HG03354 (cell line): ENCODE measurements at regions not wholly inside any gene's neighbourhood (a gene's known extent, or its start where the extent isn't known, plus 50 kb on each side); places are given as distances from the start of the nearest gene placed in this dataset.

Source experiments
- ATAC-seq: cut with Tn5 transposase; IDR thresholded peaks from one replicate; pipeline ENCODE4 v1.9.1; 2021; ENCODE audit warnings: mild to moderate bottlenecking; ENCODE audit not compliant: unreplicated experiment, poor library complexity, severe bottlenecking

- ATAC-seq: no peak
Measured at GRCh38 chr5:105968981-105969380, 1701.8 kb downstream of the EFNA5 start.

DNA sequence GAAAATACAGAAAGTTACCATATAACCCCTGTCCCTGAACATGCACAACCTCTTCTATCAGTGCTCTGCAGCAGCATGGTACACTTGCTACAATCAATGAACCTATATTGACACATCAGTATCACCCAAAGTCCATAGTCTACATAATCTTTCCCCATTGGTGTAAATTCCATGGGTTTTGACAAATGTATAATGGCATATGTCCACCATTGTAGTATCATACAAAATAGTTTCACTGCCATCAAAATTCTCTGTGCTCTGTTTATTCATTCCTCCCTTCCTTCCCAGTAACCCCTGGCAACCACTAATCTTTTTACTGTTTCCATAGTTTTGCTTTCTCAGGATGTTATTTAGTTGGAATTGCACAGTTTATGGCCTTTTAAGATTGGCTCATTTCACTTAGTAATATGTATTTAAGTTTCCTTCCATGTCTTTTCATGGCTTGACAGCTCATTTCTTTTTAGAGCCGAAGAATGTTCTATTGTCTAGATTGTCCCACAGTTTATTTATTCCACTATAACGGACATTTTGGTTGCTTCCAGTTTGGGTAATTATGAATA lies 1707.0 kb downstream of the EFNA5 start:
- ATAC-seq: no peak

DNA sequence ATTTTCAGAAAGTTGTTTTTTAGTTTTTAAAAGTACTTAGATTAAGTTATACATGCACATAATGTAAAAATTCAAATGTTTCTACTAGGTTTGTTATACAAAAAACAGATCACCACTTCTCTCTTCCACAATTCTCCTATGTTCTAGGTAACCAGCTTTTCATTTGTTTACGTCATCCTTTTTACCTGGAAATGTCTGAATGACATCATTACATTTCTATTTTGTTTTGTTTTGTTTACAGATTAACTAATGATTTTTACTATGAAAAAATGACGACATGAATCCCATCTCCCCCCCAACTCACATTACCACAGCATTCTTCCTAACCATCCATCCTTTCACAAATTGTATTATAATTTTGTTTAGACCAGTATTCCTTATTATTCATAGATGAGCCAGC lies 1709.2 kb downstream of the EFNA5 start:
- no peak for ATAC-seq

DNA sequence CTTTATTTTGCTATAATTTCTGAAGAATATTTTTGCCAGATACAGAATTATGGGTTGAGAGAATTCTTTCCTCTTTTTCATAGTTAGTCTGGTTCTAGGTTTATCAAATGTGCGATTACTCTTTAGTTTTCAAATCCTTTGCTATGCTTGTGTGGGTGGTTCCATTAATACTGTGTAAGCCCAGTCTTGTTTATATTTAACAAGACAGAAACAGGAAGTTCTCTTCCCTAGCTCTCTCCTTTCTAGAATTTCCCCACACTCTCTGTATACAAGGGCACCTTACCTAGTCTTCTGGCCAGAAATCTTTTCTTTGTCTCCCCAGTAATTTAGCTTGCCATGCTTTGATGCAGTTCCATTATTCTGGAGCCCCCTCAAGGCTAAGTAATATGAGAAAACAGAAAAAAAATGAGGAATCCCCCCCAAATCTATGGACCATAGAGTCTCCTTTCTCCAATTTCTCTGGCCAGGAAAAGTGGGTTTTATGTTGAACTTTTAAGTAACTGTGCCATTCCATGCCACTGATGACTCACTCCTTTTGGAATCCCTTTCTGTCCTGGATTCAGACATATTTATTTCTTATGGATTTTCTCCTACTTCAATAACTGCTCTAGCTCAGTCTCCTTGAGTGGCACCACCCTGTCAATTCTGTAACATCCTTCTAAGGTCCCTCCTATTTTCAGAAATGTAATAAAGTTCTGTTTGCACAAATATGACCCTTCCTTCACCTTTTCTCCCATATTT lies 1714.1 kb downstream of the EFNA5 start:
- ATAC-seq: no peak

DNA sequence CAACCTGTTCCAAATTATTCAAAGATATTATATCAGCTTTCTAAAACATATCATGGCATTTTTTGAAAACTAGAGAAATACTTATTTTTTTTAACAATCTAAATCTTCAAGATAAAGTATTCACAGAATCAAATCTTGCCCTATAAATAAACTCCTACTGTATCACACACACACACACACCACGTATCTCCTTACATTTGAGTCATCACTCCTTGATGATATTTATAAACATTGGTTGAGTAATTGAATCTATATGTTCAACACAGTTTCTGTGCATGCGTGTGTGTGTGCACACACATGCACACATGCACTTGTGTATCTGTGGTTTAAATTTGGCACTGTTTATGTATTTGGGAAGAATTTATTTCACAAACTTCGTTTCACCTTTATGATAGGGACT lies 1716.4 kb downstream of the EFNA5 start:
- no peak for ATAC-seq

- no peak for ATAC-seq
Measured at GRCh38 chr5:105953616-105954015, 1717.1 kb downstream of the EFNA5 start.

DNA sequence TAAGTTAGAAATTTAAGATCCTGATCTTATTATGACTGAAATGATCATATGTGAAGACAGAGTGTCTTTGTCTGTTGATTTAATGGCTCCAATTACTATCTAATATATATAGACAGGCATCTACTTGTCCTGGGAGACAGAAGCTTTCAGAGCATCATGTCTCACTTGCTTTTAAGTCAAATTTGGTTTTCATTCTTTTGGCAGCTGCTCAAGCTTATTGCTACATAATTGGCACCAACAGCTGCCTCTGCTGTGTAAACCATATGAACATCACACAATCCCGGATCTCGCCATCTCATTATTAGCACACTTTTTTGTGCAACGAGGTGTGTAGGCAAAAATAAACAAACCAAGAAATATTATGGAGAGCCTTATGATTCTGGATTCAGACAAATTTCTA lies 1717.9 kb downstream of the EFNA5 start:
- no peak for ATAC-seq

- no peak for ATAC-seq
Measured at GRCh38 chr5:105947461-105947860, 1723.3 kb downstream of the EFNA5 start.

DNA sequence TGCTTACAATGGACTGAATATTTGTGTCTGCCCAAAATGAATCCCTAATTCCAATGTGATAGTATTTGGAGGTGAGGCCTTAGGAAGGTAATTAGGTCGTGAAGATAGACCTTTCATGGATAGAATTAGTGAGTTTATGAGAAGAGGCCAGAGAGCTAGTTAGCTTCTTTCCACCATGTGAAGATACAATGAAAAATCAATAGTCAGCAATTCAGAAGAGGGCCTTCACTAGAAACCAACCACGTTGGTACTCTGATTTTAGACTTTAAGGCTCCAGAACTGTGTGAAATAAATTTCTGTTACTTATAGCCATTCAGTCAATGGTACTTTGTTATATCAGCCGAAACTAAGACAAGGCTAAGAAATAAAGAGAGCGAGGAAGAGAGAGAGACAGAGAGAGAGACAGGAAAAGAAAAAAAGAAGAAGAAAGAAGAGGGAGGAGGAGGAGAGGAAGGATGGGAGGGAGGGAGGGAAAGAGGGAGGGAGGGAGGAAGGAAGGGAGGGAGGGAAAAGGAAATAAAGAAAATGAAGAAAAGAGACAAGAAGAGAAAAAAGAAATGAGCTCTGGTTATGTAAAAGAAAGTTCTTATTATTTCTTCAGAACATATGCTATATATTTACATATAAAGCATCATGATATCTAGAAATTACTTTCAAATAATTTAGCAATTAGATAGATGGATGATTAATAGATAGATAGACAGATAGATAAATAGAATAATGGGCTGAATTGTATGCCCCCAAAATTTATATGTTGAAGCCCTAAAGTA lies 1725.3 kb downstream of the EFNA5 start:
- ATAC-seq: no peak

- ATAC-seq: no peak
Measured at GRCh38 chr5:105940181-105940580, 1730.6 kb downstream of the EFNA5 start.

DNA sequence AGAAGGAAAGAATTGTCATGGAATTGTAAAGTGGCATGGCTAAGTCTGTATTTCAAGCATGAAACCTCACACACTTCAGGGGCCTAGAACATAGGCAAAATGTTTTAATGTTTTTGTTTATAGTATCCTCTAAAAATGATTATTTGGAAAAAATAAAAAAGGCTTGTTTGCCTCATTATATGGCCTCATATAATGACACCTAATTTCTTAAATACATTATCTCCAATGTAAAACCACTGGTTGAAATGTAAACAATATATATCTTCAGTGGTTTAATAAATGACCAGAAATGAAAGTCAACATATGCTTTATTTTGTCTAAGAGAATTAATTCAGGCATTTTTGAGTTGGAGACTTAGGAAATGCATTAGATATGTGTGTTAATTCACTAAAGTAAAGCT lies 1736.6 kb downstream of the EFNA5 start:
- ATAC-seq: no peak

DNA sequence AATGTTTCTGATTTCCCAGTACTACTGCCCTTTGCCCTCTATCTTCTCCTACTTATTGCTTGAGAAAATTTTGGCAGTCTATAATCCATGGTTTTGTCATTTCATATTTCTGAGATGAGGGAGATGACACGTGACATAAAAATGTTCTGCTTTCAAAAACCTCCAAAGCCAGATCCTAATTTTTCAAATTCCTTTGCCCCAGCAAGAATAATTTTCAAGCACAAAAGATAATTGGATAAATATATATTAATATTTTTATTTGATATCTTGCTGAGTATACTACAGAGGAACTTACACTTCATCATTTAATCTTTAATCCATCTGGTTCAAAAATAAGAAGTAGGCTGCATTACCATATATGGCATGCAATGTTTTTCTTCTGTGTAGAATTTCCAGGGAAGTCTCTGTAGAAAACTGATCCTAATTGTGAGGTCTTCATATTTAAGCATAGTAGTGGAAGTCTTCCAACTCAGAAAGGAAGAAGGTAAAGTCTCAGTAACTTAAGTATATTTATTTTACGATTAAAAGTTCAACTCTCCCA lies 1738.8 kb downstream of the EFNA5 start:
- no peak for ATAC-seq

GRCh38 chr5:105929858-105930257 lies 1740.9 kb downstream of the EFNA5 start:
- no peak for ATAC-seq

DNA sequence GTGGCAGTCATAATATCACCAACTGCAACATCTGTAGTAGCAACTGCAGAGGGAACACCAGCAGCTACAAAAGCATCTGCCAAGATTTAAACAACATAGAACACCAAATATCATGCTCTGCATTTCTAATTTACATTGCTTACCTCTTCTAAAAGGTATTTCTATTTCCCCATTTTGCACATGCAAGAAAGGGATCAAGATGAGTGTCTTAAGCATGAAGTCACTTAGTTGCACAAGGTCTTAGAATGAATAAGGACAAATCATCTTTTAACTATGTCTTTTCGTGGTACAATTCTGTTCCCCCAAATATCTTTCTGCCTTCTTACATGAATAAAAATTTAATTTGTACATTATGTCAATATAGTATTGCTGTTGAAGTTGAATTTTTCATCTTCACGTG lies 1746.4 kb downstream of the EFNA5 start:
- no peak for ATAC-seq

DNA sequence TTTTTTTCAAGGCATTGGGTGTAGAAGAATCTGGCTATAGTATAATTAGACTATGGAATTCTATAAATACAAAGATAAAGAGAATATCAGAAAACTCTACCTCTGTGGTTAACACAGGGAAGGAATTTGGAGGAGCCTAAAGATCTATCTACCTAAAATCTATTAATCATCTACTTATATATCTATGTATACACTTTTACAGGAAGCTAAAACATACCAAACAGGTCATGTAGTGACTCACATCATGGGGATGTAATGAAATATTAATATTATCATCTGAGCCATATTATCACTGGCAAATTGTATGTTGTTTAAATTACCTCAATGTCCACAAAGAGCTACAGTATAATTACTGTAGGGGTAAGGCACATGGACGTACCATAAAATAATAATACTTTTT lies 1748.2 kb downstream of the EFNA5 start:
- no peak for ATAC-seq

GRCh38 chr5:105922080-105922479 lies 1748.7 kb downstream of the EFNA5 start:
- ATAC-seq: no peak

DNA sequence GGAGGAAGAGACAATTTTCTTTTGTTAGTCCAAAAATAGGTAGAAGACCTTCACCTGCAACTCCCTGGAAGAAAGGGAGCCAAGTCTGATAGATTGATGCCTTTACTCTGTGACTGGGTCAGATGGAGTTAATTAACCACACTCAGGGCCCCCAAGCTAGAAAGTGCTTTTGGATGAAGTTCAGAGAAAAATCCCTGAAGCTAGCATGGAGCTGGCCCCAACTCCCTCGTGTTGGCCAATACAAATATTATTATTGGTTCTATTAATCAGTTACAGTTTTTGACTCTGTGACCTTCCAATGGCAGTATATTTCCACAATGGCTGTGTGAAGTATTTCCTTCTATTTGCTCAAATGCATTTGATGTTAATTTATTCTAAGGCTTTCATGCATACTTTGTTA lies 1753.5 kb downstream of the EFNA5 start:
- ATAC-seq: no peak

DNA sequence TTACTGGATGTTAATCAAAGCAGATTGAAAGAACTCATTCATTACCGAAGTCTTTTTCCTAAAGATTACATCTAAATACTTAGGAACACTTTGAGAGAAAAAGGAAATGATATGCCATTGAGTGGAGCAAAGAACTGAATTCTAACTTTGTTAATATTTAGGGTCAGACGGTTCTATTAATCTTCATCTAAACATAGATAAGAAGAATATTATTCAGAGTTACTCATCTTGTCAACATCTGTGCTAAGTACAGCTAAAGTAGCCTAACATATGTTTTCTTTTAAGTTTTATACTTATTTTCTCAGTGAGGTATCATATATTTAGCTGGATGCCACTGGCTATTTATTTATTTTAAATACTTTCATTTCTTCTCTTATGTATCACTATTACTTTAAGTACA lies 1763.7 kb downstream of the EFNA5 start:
- ATAC-seq: no peak

DNA sequence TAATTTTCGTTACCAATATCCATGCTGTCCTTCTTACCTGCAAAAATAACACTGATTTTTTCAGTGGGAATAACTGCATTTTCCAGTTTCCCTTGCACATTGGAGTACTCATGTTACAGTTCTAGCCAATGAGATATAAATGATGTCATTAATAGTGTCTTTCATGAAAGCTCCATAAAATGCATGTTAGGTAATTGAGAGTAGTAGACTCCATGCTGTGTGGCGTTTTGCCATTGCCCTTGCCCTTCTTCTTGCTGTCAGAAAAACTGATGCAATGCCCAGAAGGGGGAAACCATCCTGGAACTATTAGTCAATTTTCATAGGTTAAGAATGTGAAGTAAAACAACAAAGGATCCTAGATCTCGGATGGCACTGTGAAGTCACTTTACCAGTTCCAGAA lies 1765.3 kb downstream of the EFNA5 start:
- ATAC-seq: no peak

DNA sequence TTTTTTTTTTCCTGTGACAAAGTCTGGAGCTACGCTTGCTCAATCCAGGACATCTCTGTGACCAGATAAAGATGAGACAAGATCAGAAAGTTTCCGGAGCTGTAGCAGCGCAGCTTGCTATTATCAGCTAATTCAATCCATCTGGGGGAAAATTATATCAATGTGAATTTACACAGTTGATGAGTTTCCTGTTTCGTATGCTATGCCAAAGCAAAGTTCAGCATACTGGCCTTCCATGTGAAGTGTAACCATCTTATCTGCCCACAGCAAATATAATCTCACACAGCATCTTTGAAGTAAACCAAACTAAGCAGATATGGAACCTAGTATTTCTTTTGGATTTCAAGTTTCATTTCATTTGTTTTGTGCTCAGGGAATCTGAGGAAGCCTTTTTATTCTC lies 1767.7 kb downstream of the EFNA5 start:
- no peak for ATAC-seq

GRCh38 chr5:105899726-105900125 lies 1771.0 kb downstream of the EFNA5 start:
- no peak for ATAC-seq
